Activated CD4-positive, alpha-beta T cell treated with anti-CD3 and anti-CD28 coated beads, Interleukin-2, amount 50 U/mL, for 16 hours (primary cell): ENCODE measurements at regions not wholly inside any gene's neighbourhood (a gene's known extent, or its start where the extent isn't known, plus 50 kb on each side); places are given as distances from the start of the nearest gene placed in this dataset.

Experiments used
- DNase-seq: peaks from one replicate; pipeline ENCODE4 v3.0.0-alpha.2; 2020

DNA sequence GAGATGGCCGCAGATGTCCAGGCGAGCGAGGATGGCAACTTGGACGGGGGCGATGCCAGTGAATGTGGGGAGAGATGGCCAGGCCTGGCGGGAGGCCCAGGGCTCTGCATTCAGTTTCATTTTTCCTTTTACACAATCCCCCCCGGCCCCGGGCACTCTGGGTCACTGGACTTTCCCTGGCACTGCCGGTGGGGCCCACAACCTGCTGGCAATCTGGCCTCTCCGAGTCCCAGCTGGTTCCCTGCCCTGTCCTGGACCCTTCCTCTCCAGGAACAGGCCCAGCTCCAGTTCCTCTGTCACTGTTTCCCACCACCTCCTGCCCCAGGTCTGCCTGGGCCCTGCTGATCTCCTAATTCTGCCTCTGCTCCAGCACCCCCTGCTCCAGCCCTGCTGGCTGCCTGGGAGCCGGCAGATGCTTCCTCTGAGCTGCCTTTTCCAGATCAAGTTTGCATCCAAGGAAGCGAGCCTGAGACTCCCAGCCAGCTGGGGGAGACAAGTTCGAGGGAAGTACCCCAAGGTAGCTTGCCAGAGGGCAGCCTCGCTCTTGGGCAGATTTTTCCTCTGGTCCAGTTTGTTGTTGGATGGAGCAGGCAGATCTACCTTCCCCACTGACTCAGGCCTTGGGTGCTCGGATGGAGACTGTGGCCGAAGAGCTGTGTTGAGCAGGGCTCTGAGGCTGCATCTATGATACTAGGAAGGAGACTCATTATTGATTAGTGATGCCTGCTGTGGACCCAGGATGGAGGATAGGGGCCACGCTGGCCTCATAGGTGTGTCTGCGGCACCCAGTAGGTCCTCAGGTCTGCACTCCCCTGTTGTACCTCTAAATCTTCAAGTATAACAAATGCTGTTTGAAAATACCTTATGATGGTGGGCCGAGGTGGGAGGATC is 83.2 kb downstream of the CEBPB start:
- no peak for DNase-seq

DNA sequence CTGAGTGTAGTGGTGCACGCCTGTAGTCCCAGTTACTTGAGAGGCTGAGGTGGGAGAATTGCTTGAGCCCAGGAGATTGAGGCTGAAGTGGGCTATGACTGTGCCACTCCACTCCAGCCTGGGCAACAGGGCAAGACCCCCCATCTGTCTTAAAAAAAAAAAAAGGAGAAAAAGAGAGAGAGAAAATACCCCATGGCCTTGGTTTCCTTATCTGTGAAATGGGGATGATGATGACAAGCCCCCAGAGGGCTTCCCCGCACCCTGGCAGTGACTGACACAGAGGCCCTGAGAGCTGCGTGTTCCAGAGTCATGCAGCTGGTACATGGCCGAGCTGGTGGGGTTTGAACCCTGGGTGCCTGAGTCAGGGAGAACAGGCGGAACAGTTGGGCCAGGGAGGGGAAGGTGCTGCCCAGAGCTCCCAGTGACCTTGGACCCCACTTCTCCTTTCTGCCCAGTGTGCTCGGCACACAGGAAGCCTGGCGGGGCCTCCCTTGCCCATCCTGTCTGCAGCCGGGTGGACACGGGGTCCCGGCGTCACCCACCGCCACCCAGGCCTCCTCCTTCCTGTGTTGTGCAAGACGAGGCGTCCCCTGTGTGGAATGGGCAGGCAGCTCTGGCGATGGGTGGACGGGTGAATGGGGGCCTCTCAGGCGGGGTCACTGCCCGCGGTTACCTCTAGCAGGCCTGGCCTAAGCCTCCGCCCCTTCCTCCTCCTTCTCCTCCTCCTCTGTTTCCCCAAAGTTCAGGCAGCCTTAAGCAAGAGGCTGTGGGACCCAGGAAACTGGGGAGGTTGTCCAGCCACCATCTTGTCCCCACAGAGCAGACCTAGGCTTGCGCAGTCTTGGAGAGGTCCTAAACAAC is 84.2 kb downstream of the CEBPB start:
- no peak for DNase-seq

DNA sequence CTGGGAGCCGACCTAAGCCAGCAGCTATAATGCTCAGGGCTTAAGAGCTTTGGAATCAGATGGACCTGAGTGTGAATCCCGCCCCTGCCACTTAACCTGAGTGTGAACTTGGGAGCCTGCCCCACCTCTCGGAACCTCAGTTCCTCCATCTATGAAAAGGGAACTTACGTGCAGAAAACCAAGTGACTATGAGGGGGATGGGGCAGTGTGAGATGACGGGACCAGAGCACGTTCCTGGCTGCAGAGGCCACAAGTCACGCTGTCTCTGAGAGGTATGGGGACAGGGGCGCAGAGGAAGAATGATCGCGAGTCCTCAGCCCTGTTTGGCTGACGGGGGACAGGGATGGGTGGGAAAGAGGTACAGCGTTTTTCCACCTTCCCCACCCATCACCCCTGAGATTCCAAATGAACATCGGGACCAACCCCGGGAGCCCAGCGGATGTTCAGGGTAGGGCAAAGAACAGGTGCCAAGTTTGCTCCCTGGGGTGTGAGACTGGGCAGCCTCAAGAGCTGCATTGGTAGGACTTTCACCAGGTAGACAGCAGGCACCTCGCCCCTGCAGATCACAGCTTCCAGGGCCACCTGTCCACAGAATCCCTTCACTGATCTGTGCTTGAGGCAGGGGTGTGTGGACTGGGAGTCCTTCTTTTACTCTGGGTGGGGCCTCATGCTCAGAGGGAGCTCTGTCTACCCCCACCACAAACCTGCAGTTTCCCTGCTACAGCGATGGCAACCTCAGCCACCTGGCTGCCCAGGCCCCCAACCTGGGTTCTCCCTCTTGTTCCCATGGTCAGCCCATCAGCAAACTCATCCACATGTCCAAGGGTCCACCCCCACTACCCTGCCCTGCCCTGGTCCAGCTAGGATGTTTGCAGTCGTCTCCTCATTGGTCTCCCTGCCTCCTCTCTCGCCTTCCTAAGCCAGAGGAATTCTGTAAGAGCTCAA is 85.8 kb downstream of the CEBPB start:
- no peak for DNase-seq

DNA sequence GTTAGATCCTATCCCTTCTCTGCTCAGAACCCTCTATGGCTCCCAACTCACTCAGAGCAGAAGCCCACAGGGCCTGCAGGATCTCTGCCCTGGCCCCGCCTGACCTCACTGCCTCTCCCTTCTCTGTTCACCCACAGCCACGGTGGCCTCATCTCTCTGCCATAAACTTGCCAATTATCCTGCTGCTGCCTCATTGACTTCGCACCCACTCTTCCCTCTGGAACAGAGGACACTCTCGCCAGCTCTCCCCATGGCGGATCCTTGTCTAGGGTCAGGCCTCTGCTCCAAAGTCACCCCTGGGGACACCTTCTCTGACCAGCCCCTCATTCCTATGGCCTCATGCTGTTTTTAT is 86.4 kb downstream of the CEBPB start:
- DNase-seq, result no peak

DNA sequence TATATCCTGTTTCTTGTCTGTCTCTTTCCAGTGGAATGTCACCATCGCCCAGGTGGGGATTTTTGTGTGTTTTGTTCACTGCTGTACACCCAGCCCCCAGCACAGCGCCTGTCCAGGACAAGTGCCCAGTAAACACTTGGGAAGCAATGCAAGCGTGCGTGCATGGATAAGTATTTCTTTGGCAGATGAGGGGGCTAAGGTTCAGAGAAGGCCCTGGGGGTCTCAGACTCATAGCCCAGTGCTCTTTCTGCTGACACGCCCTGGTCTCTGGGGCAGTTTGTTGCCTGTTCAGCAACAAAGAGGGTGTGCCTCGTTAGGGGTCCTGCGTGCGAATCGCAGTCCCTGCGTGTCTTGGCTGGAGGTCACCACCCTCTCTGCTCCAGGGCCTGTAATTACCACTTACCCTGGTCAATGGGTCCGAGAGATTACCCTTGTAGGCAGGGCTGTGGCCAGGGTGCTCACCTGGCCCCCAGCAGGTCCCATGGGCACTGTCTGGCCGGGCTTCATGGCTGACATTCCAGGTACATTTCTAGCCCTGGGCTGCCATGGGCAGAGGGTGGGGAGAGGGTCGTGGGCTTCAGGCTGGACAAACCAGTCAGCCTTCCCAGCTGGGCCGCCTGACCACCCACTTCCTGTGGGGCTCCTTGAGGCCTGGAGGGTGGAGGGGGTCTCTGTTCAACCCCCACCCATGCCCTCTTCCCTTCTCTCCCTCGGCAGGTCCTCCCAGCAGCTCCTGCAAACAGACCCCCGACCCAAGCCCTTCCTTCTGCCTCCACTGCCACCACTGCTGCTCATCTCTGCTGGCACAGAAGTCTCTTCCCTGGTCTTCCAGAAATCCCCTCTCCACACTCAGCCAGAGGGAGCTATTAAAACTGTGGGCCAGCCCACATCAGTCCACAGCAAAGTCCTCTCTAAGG is 87.1 kb downstream of the CEBPB start:
- no peak for DNase-seq

DNA sequence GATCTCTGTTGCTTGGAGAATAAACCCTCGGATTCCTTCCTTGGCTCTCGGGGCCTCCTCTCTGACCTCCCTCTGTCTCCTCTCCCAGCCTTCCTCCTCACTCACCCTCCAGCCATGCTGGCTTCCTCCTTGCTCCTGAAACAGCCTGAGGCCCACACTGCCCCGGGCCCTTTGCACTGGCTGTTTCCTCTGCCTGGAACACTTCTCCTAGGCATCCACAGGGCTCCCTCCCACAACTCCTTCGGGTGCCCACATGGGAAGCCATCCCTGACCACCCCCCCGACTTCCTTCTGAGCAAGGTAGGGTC is 87.7 kb downstream of the CEBPB start:
- DNase-seq, result no peak

DNA sequence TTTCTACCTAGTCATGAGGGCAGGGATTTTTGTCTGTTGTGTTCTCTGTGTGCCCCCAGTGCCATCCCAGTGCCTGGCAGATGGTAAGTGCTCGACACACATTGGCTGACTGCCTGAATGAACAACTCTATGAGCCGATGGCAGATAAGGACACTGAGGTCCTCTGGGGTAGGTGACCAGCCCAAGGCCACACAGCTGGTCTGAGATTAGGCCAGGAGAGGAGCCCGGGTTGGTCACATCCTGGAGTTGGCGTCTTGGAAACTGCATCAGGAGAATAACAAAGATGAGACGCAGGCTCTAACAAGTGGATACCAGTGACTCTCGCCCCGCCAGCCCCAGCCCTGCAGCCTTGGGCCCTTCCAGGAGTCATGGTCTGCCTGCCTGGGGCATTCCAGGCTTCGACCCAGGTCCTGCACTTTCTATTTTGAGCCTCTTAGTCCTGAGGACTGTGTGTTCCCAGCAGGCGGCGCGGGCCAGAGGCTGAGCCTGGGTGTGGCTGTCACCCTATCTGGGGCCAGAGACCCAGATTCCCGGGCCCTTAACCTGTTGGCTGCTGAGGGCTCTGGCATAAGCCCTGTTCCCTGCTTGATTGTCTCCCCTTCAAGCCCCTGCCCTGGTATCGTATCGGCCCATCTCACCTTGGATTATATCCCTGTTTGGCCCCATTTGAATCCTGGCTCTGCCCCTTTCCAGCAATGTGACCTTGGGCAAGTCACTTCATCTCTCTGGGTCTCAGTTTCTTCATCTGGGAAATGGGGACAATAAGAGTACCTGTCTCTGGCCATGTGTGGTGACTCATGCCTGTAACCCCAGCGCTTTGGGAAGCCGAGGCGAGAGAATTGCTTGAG is 88.3 kb downstream of the CEBPB start:
- DNase-seq, result no peak

DNA sequence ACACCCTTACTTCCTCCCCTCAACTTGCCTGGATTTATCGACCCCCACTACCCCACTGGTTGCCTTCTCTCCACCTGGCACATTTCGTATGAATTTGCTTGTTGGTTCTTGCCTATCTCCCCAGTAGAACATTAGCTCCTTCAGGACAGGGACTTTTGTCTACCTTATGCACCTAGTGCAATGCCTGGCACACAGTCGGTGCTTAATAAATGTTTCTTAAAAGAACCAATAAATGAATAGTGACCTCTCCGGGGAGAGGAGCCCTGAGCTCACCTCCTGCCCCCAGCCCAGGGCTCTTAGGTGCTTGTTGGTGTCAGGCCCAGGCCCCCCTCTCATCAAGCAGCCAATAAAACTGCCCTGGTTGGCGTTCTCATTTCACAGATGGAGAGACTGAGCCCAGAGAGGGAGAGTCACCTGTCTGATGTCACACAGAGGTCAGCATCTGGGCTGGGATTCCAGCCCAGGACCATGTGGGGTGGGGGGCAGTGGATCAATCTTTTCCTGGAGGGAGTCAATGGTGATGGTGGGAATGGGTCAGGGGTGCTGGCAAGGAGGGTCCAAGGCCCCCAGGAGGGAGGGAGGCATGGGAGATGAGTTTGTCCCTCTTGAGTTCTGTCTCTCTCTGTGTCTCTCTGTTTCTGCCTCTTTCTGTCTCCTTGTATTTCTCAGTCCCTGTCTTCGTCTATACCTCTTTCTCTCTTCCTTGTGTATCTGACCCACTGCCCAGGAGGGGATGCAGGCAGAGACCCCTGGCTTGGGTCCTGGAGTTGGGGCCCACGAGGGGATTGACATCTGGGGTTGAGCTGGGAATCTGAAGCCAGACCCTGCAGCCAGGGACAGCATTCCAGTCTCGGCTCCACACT is 89.6 kb downstream of the CEBPB start:
- DNase-seq, result no peak

DNA sequence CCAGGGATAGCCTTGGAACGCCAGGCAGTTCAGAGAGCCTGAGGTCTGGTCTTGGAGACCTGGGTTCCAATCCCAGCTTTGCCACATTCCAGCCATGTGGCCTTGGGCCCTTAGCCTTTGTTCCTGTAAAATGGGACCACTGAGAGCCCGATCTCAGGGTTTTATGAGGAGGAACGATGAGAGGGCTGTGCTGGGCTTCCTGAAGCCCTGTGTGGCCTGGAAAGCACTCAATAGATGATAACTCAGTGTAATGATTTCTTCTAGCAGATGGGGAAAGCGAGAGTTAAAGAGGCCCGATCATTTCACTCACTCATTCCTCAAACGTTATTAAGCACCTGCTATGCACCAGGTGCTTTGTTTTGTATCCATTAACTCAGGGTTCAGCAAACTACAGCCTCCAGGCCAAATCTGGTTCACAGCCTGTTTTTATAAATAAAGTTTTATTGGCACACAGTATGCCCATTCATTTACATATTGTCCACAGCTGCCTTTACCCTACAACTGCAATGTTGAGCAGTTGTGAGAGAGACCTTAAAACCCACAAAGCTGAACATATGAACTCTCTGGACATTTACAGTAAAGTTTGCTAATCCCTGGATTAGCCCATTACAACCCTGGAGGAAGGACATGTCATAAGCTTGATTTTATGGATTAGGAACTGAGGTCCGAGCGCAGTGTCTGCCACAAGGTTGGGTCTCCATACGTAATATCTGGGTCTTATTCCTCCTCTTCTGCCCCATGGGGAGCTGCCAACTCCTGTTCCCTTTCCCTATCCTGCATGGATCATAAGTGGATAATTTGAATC is 90.4 kb downstream of the CEBPB start:
- DNase-seq, result no peak

DNA sequence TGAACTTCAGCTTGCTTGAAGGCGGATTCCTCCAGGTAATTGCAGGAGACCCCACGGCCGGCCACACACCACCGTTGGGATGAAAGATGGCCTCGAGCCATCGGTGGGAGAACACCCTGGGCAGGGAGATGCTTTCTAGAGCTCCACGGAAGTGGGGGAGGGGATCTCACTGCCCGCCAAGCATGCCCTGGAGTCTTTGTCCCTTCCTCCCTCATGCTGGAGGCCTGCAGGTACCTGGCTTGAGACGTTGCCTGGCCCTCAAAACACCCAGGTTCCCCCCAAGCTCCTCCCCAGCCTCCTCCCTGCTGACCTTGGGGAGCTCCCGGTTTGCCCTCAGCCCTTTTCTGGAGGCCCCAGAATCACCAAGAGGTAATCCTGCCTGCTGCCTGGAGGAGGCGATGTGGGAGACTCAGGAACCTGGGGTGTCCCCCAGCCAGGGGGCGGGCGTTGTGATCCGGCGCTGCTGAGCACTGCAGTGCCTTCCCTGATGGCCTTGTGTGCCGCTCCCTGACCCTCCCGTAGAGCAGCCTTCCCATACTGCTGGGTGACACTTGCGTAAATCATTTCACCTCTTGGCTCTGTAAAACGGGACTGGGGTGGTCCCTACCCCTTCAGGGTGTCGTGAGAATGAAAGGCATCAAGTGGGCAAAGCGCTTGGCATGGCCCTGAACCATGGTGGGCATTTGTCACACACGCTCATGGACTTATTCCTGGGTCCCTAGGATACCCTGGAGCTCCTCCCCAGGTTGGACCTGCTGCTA is 91.4 kb downstream of the CEBPB start:
- peak; percentile 23 for DNase-seq

DNA sequence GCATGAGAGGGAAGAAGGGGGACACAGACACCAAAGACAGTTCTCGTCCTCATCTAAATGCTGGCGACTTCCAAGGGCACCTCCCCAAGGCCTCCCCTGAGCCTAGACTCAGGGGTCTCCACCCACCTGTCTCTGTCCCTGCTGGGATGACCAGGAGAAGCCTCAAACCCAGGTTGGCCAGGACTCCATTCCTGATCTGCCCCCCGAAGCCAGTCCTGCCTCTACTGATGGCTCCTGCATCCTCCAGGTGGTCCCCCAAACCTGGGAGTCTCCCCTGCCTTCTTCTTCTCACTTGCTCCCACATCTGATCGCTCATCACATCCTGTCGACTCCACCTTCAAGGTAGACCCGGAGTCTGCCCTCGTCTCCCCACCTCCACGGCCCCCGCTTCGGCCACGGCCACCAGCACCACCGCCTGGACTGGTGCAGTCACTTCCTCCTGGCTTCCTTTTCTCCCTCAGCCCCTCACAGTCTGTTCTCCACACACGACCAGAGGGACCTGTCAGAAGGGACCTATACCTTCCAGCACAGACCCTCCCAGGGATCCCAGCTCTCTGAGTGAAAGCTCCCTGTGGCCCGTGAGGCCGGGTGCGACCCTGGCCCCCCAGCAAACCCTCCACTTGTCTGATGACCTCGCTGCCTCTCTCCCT is 92.1 kb downstream of the CEBPB start:
- no peak for DNase-seq

DNA sequence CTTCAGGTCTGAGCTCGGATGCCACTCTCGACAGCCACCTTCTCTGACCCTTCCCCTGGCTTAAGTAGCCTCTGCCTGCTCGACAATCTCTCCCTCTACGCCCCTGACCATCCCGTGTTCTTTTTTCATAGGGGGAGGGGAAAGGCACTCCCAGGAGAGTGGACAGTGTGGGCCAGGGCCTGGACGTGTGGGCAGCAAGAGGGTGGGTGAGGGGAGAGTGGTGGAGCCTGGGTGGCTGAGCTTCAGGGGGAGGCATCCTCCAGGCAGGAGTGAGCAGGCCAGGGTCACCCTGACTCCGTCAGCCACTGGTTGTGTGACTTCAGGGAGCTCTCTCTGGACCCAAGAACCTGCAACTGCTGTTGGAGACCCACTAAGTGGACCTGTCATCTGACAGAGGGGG is 92.7 kb downstream of the CEBPB start:
- no peak for DNase-seq

DNA sequence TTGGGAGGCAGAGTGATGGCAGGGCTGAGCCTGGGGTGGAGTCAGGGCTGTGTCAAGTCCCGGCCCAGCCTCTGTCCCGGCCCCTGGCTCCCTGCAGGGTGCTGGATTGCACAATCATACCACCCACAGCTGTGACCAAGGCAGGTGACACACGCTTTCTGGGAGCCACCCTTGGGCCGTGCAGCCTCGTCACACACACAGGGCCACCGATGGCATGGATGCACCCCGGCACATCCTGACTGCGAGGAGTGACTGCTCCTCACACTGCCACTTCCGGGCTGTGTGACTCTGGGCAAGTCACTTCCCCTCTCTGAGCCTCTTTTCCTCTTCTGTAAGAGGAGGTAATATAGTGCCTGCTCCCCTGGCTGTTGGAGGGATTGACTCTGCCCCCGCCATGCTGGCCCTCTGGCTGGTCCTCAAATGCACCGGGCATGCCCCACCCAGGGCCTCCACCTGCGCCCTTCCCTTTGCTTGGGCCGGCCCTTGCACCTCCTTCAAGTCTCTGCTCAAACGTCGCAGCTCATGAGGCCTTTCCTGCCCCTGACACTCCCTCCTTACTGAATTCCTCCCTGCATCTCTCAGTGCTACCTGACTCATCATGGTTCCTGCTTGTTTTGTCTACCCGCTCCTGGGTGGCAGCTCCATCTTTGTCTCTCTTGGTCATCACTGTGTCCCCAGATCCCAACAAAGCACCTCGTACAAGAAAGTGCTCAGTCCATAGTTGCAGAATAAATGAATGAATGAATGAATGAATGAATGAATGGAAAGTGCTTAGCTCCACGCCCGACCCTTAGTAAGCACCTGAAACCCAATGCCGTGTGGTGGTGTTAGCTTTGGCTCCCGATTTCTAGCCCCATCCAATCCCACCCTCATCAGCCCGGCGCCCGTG is 93.5 kb downstream of the CEBPB start:
- peak; percentile 82 for DNase-seq

DNA sequence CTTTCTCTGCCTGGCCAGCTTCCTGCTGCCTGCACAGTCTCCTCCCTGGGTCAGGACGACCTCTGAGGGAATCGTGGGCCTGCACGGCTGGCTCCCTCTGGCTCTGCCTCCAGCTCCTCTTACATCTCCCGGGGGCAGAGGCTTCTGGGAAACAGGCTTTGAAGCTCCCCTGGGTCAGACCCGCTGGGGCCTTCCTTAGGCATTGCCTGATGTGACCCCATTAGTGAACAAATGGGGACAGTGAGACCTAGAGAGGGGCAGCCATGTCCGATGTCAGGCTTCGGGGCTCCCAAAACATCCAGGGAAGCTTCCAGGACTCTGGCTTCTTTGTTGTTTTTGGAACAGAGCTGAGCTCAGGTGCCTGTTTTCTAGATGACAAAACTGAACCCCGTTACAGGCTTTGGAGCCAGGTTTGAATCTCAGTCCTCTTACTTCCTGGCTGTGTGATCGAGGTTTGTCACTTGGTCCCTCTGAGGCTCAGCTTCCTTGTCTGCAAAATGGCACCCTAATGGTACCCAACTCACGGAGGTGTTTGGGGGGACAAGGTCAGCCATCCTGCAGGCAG is 94.3 kb downstream of the CEBPB start:
- DNase-seq, result peak; percentile 43

DNA sequence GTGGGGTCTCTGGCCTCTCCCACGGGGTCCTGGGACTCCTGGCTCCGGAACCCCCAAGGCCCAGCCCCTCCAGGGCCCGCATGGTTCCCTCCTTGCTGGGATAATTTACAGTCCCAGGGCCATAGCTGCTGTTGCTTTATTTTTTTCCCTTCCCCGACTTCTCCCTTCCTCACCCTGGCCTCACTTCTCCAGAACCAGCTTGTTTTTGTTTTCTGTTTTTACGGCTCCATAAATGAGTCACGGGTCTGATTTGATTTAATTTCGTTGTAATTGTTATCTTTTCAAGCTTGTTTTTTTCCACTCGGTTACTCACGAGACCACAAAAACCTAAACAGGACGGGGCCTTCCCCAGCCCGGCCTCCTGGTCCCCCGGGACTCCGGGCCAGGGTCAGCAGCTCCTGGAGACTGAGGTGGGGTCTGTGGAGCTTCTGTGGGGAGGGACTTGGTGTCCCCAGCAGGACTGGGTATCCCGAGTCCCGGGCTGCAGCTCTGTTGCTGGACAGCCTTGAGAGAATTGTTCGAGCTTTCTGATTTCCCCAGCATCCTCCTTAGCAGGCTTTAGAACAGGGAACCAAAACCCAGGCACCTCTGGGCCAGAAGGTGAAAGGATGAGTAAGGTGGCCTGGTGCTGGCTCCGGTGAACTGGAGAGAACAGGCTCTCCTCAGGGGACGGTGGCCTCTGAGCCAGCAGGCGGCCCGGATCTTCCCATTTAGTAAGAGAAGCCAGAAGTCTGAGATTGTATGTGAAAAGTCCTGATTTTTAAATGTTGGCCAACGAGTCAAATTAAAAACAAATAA is 94.9 kb downstream of the CEBPB start:
- peak; percentile 81 for DNase-seq

DNA sequence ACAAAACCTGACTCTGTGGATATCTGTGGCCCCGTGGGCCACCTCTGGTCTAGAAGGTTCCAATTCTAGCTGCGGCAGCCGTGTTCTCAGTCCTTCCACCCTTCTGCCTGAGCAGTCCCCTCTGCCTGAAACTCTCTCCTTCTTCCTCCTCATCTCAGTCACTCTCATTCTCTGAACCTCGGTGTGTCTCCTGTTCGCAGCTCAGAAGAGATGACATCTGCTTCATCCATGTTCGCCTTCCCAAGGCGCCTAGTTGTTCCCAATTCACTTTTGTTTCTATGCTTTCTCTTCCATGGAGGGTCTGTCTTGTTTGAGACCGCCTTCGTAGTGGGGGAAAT is 95.5 kb downstream of the CEBPB start:
- peak; percentile 32 for DNase-seq
